HG02763 (cell line): ENCODE measurements at regions not wholly inside any gene's neighbourhood (a gene's known extent, or its start where the extent isn't known, plus 50 kb on each side); places are given as distances from the start of the nearest gene placed in this dataset.
A peak's percentile ranks its signal among the peaks of the same experiment; 100 is the strongest.

ENCODE experiments used
- ATAC-seq: cut with Tn5 transposase; IDR thresholded peaks from one replicate; pipeline ENCODE4 v1.9.1; 2021; ENCODE audit warnings: mild to moderate bottlenecking, moderate library complexity; ENCODE audit not compliant: unreplicated experiment

- ATAC-seq = no peak
Observed at GRCh38 chr4:153075836-153076518, 128.3 kb upstream of the TRIM2 start.

- ATAC-seq = no peak
Observed at GRCh38 chr4:153076861-153077260, 127.4 kb upstream of the TRIM2 start.

DNA sequence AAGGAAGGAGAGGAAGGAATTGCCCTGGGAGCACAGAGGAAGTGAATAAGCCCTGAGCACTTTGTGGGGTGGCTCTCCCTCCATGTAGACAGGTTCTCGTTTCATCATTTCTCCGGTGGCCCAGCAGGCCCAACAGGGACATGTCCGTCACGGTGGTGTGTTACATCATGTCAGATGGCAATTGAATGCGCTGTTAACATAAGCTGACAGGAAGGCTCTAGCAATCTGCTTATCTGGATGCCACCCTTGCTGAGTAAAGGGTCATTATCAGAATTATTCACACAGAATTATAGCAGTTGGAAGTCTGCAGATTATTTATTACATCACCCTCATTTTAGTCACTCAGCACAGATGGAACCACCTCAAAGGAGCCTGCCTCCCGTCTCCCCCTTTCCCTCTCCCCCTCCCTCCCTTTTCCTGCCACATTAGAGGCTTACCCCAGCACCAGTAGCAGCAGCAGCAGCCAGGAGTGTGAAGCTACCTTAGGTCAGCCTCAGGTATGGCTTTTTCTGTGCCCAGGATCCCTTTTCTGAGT, 124.3 kb upstream of the TRIM2 start:
- no peak for ATAC-seq

DNA sequence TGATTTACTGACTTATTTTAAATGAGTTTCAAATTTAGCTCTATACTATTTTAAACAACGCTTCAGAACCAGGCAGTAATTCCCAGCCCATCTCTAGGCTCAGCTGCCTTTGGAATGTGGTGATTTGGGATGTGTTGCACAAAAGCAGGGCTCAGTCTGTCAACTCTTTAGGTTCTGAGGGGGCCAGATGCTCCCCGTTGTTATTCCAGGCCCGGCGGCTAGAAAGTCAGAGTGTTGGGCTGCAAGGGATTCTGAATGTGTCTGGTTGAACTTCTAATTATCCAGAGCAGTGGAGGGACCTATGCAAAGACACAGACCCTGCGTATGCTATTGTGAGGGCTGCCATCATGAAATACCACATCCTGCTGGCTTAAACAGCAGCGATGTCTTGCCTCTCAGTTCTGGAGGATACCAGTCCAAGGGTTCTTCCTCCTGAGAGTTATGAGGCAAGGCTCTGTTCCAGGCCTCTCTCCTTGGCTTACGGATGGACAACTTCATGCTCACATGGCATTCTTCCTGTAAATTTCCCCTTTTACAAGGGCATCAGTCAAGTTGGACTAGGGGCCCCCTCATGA, 123.2 kb upstream of the TRIM2 start:
- ATAC-seq = no peak

- no peak for ATAC-seq
Observed at GRCh38 chr4:153081693-153082092, 122.5 kb upstream of the TRIM2 start.

DNA sequence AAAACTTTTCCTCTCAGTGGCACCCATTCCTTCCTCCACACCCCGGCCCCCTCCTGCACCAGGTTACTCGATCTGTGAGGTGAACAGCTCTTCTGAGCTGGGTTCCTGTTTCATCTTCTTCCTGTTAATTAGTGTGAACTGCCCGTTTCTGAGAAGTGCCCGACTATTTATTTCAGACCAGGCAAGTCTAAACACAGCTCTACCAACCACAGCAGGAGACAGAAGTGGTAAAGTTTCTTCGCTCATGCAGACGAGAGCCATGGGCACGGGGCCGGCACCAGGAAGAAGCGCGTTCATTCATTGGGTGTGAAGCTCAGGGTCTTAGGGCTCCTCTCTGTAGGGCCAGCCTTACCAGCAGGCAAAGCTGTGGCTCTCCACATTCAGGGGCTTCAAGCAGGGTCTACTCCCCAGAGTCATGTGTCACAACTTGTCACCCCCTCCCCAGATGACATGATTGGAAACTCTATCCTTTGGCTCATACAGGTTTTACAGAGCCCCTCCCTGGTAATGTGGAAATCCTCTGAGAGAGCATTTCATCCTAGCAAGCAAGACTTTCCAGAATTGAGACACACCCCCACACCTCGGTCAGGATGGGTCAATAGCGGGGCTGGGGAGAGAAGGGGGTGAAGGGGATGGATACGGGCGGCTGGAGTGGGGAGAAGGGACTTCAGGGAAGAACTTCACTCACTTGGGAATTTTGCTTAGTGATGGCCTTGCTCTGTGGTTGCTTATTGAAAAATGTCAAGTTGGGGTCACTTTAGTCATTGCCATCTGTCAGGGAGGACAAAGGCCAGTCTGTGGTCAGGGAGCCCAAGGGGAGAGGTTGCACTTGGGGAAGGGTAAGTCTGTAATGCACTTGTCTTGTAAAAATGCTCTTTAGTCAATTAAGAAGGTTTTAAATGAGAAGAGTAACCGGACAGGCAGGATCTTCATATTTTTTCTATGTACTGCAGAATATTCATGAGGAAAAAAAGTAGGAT, 121.6 kb upstream of the TRIM2 start:
- ATAC-seq = no peak

DNA sequence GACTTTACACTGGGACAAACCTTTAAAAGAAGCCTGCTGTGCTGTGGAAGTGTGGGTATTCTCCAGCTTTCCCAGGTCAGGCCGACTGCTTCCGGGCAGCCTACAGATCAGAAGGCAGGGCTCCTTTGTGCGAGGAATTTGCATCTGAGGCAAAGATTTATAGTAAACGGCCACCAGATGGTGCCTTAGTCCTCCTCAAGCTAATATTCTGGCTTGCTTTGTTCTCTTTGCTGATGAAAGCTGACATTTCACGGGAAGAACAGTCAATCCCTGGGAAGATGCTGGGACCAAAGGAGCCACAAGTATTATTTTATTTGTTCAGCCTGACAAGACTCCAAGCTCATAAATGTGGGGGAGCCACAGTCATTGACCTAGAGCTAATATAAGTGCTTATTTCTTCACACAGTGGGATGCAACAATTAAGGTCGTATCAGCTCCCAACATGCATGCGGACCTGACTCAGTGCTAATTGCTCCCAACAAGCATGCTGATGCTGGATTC, 120.7 kb upstream of the TRIM2 start:
- peak; percentile 64 for ATAC-seq

DNA sequence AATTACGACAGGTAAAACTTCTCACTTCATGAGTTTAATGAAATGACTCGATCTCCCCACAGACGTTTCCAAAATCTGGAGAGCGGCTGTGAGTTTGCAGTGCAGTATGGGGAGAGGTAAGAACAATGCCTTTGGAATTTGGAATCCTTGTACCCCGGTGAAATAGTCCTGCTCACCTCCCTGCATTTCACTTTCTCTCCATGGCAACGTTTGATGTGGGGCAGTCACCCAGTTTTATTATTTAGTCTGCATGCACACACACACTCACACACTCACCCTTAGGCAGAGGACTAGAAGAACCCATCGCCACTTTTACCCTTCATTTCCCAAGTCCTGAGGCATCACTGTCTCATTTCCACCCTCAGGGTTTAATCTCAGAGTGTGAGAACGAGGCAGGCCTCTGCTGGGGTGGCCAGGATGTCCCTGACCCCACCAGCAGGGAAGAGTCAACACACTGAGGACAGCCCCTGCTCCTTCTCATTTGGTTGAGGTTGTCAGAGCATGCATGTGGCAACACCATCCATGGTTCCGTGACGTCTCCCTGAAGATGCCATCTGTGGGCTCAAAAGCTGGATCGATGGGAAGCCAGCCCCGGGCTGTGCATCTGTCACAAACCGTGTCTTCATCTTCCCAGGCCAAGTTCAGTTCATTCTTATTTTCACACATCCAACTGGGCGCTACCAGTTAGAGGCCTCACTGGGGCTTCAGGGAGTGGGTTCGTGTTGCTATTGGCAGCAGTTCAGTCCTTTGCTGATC, 119.8 kb upstream of the TRIM2 start:
- no peak for ATAC-seq

GRCh38 chr4:153084980-153085630, 119.1 kb upstream of the TRIM2 start:
- ATAC-seq = peak; percentile 54

- ATAC-seq = no peak
Observed at GRCh38 chr4:153087671-153088194, 116.5 kb upstream of the TRIM2 start.

DNA sequence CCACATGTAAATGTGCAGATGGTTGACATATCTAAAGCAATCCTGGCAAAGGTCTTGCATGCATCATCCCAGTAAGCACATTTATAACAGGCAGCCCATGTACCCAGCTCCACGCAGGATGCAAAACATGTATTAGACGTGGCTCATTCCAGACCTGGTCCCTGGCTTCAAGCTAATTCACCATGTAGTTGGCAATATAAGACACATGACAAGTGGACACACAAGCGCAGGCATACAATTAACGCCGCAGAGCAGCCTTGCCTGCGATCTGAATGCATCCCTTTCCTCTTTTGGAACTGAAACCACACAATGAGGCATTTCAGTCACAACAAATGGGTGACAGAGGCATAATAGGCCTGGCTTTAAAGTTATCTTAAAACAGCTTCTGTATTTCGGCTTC, 114.5 kb upstream of the TRIM2 start:
- no peak for ATAC-seq

GRCh38 chr4:153090181-153090580, 114.1 kb upstream of the TRIM2 start:
- no peak for ATAC-seq

DNA sequence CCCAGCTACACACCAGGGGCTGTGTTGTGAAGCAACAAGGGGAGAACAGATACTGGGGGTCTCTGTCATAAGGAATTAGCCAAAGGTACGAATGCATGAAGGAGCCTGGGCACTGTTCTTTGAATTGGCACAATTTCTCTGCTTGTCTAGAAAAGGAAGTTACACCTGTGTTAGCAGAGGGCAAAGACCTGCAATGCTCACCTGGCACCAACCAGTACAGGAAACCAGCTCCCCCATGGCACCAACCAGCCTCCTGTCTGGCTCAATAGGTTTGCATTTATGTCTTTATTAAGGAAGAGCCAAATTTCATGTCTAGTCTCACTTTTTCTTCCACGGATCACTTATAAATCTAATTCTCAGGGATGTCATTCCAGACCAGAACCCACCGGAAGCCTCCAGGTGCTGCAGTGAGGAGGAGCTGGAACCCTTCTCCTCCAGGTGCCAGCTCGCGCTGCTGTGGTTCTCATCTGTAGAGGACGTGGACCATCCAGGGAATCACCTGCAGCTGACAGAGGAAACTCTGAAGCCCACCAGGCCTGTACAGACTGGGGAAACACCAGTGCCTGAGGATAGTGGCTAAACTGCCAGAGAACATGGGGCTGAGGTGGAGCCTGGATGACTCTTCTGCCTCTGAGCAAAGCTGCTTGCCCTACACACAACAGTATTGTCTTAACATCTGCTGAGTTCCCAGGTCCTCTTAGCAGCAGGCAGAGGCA, 113.4 kb upstream of the TRIM2 start:
- ATAC-seq = no peak

DNA sequence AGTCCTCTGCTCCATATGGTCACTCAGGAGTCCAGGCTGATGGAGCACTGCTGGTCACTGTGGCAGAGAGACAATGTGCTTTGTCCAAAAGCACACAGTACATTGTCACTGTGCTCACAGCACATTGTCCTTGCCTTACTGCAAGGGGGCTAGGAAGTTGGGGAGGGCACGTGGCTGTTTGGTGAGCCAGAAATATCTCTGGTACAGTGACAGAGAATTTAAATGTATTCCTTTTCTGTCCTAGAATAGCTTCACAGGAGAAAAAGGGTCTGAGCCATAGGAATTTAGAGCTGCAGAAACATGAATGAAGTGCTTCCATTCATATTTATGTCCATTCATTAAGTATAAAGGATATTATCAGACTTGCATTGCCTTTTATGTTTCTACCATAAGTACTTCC, 110.8 kb upstream of the TRIM2 start:
- no peak for ATAC-seq

GRCh38 chr4:153093802-153094201, 110.4 kb upstream of the TRIM2 start:
- no peak for ATAC-seq

DNA sequence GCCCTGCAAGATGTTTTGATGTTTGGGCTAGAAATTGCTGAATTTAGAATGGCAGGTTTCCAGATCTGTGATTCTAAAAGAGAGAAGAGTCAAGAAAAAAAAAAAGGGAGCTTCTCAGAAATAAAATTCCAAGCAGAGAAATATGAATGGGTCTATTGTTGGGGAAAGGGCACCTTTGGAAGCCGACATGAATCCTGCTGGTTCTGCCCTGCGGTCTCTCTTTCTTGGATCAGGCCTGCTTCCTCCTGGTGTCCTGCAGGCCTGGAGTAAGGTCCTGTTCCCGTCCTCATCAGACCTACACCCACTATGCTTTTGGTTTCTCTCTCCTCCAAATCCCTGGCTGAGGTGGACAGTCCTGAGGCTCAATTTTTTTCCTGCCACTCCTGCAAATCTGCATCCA, 109.8 kb upstream of the TRIM2 start:
- ATAC-seq = no peak

DNA sequence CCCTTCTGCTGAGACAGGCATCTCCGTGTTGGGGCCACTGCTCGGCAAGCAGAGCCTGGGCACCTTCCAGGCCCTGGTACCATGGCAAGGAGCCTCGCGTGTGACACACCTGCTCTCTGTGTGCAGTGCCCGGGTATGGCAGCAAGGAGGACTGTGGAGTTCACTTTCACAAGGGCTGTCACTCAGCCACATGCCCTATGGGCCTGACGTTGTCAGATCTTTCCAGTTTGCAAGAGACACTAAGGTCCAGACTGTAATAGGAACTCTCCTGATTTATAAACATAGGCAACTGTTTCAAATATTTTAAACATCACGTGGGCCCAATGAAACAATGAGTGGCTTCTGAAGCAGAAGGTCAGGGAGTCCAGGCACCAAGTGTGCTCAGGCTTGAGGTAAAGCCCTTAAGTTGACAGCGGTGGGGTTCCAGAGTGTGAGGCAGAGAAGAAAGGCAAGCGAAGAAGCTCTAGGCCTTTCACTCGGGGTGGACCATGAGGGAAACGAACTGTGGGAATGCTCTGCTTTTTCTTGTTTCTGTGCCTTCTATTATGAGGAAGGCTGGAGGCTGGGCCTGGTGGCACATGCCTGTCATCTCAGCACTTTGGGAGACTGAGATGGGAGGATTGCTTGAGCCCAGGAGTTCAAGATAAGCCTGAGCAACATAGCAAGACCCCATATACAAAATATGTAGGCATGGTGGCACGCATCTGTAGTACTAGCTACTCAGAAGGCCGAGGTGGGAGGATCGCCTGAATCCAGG, 108.6 kb upstream of the TRIM2 start:
- ATAC-seq = no peak

DNA sequence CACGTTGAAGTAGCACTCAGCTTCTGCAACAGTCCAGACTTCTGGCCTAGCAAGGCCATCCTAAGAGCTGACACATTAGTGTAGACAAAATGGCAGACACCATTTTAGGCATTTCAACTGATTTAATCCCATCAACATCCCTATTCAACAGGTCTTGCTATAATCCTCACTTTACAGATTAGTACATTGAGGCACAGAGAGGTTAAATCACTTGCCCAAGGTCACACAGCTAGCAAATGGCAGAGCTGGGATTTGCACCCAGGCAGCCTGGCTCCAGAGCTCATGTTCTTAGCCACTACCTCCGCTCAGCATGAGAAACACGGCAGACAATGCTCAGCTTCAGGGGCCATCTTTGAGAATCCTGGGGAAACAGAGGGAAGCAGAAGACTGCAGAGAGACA, 107.9 kb upstream of the TRIM2 start:
- no peak for ATAC-seq

- ATAC-seq = no peak
Observed at GRCh38 chr4:153098427-153098826, 105.8 kb upstream of the TRIM2 start.
